Umbilical cord (tissue), 1 donor: ENCODE measurements at regions not wholly inside any gene's neighbourhood (a gene's known extent, or its start where the extent isn't known, plus 50 kb on each side); places are given as distances from the start of the nearest gene placed in this dataset.
A peak's percentile ranks its signal among the peaks of the same experiment; 100 is the strongest.

Experiments
- DNase-seq: peaks from one replicate; pipeline ENCODE4 v3.0.0-alpha.2; 2015; ENCODE audit warnings: low spot score

GRCh38 chr1:165031001-165031400 lies 325.5 kb downstream of the LMX1A start:
- no peak for DNase-seq

DNA sequence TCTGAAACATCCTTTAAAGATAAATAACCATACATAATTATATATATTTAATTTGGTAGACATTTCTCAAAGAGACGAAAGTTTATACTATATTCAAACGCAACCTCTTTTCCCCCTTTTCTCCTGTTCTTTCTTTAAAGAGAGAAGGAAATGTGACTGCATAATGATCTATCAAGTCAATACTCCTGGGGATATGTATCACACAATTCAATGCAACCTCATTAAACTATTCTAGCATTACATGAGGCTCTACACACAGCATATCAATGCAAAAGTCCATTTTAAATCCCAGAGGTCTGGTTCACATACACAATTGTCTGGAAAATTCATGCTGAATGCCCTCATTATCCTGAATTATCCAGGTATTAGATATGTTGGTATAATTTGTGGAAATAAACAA lies 330.7 kb downstream of the LMX1A start:
- no peak for DNase-seq

GRCh38 chr1:165014753-165015152 lies 341.8 kb downstream of the LMX1A start:
- DNase-seq, result no peak

- DNase-seq, result peak; percentile 40
These were observed 344.5 kb downstream of the LMX1A start for GRCh38 chr1:165011991-165012531.

GRCh38 chr1:165011186-165011585 lies 345.3 kb downstream of the LMX1A start:
- DNase-seq, result no peak

- DNase-seq, result peak; percentile 13
These were observed 346.0 kb downstream of the LMX1A start for GRCh38 chr1:165010418-165011070.

DNA sequence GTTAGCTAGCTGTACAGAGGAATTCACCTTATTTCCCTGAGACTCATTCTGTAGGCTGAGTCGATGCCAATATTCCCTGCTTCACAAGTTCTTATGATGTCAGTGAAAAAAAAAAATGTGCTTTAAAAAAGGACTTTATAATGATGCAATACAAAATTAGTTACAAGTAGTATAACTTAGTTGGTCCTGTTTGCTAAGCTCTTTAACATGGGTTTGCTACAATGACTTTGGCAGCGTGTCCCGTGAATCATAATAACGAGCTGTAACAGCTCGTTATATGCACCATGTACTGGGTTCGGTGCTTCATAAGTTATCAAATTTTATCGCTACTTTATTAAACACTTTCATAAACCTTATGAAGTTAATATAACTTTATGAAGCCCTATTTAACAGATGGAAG lies 349.7 kb downstream of the LMX1A start:
- DNase-seq, result no peak

- peak; percentile 56 for DNase-seq
These were observed 357.4 kb downstream of the LMX1A start for GRCh38 chr1:164999146-164999545.

- no peak for DNase-seq
These were observed 364.7 kb downstream of the LMX1A start for GRCh38 chr1:164991763-164992314.

DNA sequence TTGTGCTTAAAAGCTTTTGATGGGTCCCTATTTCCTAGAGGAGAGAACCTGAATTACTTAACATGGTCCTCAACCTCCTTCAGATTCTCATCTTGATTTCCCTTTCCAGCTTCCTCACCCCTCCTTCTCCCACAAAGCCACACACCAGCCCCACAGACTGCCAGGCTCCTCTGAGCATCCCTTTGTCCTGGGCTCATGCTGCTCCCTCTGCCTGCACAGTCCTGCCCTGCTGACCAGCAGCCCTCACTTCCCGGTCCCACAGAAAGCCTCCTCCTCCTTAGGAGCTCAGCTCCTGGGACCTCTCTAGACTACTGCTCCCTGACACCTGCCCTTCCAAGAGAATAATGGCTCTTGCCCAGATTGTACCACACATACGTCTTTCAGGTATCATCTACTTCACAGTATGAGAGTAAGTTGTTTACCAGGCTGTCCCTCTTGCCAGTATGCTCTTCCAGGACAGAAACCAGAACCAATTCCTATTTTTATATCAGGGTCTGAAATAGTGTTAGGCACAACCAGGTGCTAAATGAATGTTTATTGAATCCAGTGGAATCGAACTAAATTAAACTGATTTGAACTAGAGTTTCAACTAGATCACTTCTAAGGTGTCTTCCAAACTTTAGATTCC lies 373.4 kb downstream of the LMX1A start:
- no peak for DNase-seq

- DNase-seq, result peak; percentile 17
These were observed 374.0 kb downstream of the LMX1A start for GRCh38 chr1:164982545-164982944.

DNA sequence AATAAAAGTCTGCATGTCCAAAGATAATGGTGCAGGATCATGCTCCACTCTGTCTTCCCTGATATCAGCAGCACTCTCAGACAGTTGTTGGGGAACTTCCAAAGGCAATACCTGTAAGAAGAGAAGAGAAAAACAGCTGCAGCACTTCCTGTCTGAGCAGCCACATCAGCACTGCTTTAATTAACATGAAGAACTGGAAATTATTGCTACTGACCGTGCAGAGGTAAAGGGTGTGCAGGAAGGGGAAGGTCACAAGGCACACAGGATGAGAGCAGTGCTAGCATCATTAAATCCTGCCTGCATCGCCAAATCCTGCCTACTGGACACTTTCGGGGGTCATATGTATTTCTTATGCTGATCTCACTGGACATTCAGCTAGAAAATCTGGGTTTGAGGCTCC lies 379.0 kb downstream of the LMX1A start:
- no peak for DNase-seq

DNA sequence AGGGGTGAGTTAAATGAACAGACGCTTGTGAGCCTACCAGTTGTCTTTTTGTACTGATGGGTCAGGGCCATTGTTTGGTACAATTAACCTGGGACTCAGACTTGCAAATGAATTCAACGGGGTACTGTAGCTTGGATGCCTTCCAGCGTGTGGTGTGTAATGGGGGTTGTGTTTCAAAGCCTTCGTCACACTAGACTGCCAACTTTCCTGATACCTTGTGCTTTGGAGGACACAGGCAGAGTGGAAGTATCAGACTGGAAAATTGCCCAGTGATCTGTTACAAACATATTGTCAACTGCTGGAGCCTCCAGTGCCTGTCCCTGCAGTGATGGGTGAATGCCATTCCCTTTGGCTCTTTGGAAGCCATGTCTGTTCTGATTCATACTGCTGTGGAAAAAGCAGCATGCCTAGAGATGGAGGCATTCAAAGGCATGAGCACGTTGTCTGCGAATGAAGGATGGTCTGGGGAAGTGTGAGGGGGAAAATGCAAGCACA lies 384.5 kb downstream of the LMX1A start:
- DNase-seq, result no peak

DNA sequence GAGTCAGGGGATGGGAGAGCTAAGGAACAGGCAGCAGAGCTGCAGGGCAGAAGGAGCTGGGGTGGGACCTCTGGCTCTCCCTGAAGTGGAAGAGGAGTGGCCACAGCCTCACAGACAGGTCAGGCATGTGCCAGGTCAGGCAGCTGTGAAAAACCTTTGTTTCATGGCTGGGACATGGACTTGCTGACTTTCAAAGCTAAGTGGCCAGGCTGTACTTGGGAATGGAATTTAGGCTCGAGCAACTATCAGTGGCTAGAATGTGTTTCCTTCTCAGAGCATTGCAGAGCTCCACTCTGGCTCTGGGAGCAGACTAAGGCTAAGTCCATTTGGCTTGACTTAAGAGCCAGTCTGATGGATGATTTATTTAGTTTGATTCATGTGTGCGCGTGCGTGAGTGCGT lies 385.1 kb downstream of the LMX1A start:
- DNase-seq, result no peak

DNA sequence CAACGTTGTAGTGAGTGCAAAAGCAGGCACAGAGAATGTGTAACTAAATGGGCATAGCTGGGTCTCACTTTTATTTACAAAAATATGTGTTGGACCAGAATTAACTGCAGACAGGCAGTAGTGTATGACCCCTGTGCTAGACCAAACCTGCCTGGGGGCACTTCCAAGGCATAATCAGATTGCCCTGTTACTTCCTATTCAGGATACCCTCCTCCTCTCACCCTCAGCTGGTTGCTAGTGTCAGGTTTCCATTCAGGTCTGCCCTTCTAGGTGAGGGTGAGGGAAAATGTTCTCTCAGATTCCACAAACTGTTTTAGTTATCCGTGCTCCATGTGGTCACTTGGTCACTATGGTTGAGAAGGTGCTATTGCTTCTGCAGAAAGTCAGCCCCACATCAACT lies 387.3 kb downstream of the LMX1A start:
- DNase-seq, result no peak

GRCh38 chr1:164967300-164967699 lies 389.2 kb downstream of the LMX1A start:
- DNase-seq, result no peak

GRCh38 chr1:164961715-164962114 lies 394.8 kb downstream of the LMX1A start:
- DNase-seq, result no peak

- no peak for DNase-seq
These were observed 397.3 kb downstream of the LMX1A start for GRCh38 chr1:164958982-164959768.

GRCh38 chr1:164953815-164954214 lies 394.8 kb downstream of the PBX1 start:
- DNase-seq, result no peak

GRCh38 chr1:164953098-164953497 lies 394.1 kb downstream of the PBX1 start:
- DNase-seq, result peak; percentile 12

DNA sequence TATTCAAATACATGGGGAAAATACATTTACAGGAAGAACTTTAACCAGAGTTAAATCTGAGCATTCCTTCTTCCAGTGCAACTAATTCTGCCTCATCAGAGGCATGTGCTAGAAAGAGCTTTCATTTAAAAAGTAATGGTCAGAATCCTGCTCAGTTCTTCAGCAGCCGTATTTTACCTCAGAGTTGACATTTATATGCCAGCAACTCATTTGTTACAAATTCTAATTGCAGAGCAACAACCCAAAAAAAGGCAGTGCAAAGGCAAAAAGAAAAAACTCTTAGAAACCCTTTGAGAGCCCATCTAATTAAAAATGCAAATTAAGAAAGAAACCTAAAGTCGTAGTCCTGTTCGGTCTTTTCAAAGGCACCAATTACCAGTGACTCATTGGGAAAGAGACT lies 392.5 kb downstream of the PBX1 start:
- peak; percentile 41 for DNase-seq

DNA sequence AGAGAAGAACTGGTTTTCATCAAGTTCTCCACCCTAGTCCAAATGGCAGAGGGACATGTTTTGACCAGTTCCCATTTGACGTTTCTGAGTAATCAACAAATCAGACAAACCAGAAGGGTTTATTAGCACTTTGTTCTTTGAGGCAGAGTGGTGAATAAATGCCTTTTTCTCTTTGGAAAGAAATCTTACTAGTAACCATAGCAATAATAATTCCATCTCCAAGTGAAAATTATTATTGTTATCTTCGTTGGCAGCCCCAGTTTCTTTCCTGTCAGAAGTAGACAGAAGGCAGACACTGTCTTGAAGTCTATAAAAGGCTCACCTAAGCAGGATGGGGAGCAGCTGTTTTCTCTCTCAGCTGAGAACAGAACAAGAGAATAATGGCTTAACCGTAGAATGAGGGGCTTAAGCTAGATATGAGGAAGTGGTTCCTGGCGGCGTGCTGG lies 391.6 kb downstream of the PBX1 start:
- DNase-seq, result peak; percentile 97
